PC-3 (cell line): ENCODE measurements at regions not wholly inside any gene's neighbourhood (a gene's known extent, or its start where the extent isn't known, plus 50 kb on each side); places are given as distances from the start of the nearest gene placed in this dataset.

Experiments
- EZH2 ChIP-seq: fragments of 300-600 bp; sonication (generic); IDR thresholded peaks from one replicate; pipeline ENCODE4 v1.6.1; 2017; ENCODE audit warnings: antibody characterized with exemption, mild to moderate bottlenecking, low read length; ENCODE audit not compliant: unreplicated experiment
- EZH2phosphoT487 ChIP-seq: fragments of 300-600 bp; sonication (generic); IDR thresholded peaks from 2 replicates; pipeline ENCODE4 v1.6.1; 2018; ENCODE audit warnings: mild to moderate bottlenecking, antibody characterized with exemption, low read length, borderline replicate concordance

- no peak for TF ChIP-seq EZH2
- no peak for TF ChIP-seq EZH2phosphoT487
Measured at GRCh38 chr5:82820188-82820587, 257.0 kb downstream of the TMEM167A start.
